Lower leg skin (tissue), 4 donors: ENCODE measurements at regions not wholly inside any gene's neighbourhood (a gene's known extent, or its start where the extent isn't known, plus 50 kb on each side); places are given as distances from the start of the nearest gene placed in this dataset.

ENCODE experiments used
- DNase-seq, 2 donors: peaks; one replicate each; pipeline ENCODE4 v3.0.0-alpha.2; 2019; ENCODE audit warnings: low spot score in 2 of 2
- H3K4me3 ChIP-seq: fragments of 200-600 bp; sonication (generic); 2 replicates; pipeline ENCODE4 v1.5.1; 2017; ENCODE audit warnings: mild to moderate bottlenecking, low read depth; ENCODE audit not compliant: poor library complexity, severe bottlenecking
- CTCF ChIP-seq, 3 donors: fragments of 450-650 bp; IDR thresholded peaks; one replicate each; pipeline ENCODE4 v1.5.1; 2016; ENCODE audit warnings: antibody characterized with exemption in 3 of 3, mild to moderate bottlenecking in 3 of 3, moderate library complexity in 2 of 3
- POLR2A ChIP-seq, 2 donors: fragments of 450-650 bp; IDR thresholded peaks; one replicate each; pipeline ENCODE4 v1.6.1; 2016 to 2017; ENCODE audit warnings: antibody characterized with exemption in 2 of 2, mild to moderate bottlenecking in 1 of 2, moderate library complexity in 1 of 2
- WGBS, 2 donors: methylation state at CpG; one replicate each; pipeline ENCODE4 v1.1.5; 2018; 5-methylcytosine and 5-hydroxymethylcytosine counted together
- intact Hi-C: fragments of 100-400 bp; cut with DNase I; formaldehyde crosslinking; loops from one replicate; pipeline ENCODE4 v1.15.0; 2023; ENCODE audit warnings: low total_unique reads

GRCh38 chr3:182486463-182486862 is 306.8 kb upstream of the ATP11B start:
- no peak for DNase-seq
- WGBS, 2 donors, result 26 to 28% methylated on average over 4 of the region's 4 CpGs
- TF ChIP-seq POLR2A (IDR thresholded peaks at IDR 0.05), result no peak
- no peak for TF ChIP-seq CTCF (IDR thresholded peaks at IDR 0.05)
- H3K4me3 ChIP-seq, result no peak overlapping the region
- intact Hi-C loops, result no loop called here

DNA sequence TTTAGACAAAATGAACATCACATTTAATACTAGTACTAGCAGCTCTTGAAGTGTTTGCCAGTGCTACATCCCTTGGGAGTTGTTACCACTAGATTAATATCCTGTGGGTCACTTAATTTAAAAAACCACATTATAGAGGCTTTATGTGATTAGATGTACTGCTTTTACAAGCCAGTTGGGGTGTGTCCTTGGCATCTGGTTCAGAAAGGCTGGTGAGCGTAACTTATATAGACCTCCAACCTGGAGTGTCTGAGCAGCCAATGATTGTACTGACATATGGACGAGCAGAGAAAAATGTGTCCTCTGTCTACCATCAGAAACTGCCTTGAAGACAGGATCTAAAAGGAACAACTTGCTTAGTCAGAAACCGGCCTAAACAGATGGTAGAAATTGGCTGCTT is 306.2 kb upstream of the ATP11B start:
- H3K4me3 ChIP-seq, result no peak overlapping the region
- 32 to 36% methylated on average over 3 of the region's 3 CpGs for WGBS, 2 donors
- intact Hi-C loops, result no loop called here
- no peak for DNase-seq
- TF ChIP-seq POLR2A (IDR thresholded peaks at IDR 0.05) (no peak), CTCF (IDR thresholded peaks at IDR 0.05) (no peak)

DNA sequence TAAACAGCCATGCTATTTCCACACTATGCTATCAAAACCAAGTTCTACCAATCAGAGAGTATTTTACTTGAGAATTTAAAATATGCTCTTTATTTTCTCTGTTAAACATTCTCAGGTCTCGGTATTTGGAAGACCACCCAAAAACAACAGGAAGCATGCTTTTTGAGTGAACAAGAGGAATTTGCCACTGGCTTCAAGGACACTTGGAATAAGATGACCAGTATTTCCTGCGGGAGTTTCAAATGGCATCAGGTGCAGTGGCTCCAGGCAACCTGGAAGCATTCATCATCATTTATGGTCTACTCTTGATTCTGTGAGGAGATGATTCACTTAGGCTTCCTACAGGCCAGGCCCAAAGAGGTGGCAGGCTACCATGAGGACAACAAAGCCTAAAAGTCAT is 305.7 kb upstream of the ATP11B start:
- WGBS, 2 donors, result 70 to 80% methylated on average over 2 of the region's 2 CpGs
- H3K4me3 ChIP-seq, result no peak overlapping the region
- intact Hi-C loops, result no loop called here
- TF ChIP-seq POLR2A (IDR thresholded peaks at IDR 0.05) (no peak), CTCF (IDR thresholded peaks at IDR 0.05) (no peak)
- DNase-seq, result no peak

GRCh38 chr3:182490596-182491491 is 302.5 kb upstream of the ATP11B start:
- DNase-seq, result no peak
- TF ChIP-seq CTCF (IDR thresholded peaks at IDR 0.05) (no peak), POLR2A (IDR thresholded peaks at IDR 0.05) (no peak)
- 52 to 56% methylated on average over 10 of the region's 10 CpGs for WGBS, 2 donors
- no peak overlapping the region for H3K4me3 ChIP-seq
- intact Hi-C loops, result no loop called here

GRCh38 chr3:182491577-182491976 is 301.7 kb upstream of the ATP11B start:
- TF ChIP-seq CTCF (IDR thresholded peaks at IDR 0.05) (no peak), POLR2A (IDR thresholded peaks at IDR 0.05) (no peak)
- intact Hi-C loops, result no loop called here
- WGBS, 2 donors, result 77 to 79% methylated on average over 3 of the region's 3 CpGs
- no peak for DNase-seq
- no peak overlapping the region for H3K4me3 ChIP-seq

DNA sequence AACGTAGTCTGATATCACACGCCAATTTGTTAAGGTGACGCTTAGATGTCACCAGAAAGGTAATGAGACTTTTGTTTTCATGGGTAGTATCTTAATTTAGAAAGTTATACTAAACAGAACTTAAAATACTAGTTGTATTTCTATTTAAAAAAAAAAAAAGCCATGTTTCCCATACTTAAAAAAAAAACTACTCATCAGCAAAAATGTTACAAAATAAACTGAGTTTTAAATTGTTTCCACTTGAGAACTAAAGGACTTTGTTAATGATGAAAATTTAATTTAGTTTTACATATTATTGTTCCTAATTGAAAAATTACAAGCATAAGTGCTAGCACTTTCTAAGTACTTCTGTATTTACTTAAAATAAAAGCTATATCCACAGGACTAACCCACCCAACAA is 300.8 kb upstream of the ATP11B start:
- no peak for DNase-seq
- no peak overlapping the region for H3K4me3 ChIP-seq
- TF ChIP-seq POLR2A (IDR thresholded peaks at IDR 0.05) (no peak), CTCF (IDR thresholded peaks at IDR 0.05) (no peak)
- 92 to 97% methylated on average over 3 of the region's 3 CpGs for WGBS, 2 donors
- intact Hi-C loops, result no loop called here
